ENCODE measurements at regions not wholly inside any gene's neighbourhood (a gene's known extent, or its start where the extent isn't known, plus 50 kb on each side); places are given as distances from the start of the nearest gene placed in this dataset.
A peak's percentile ranks its signal among the peaks of the same experiment; 100 is the strongest.

- Histone ChIP-seq H3K4me1 (ENCODE audit: insufficient read depth, low read length) (peaks cover 3% of the 10 kb centered on the region), H3K27ac (ENCODE audit: extremely low read length, insufficient read depth, low read length) (no peak overlapping the region), H3K27me3 (ENCODE audit: control insufficient read depth in 1 of 2, insufficient read depth in 2 of 2, low read length in 2 of 2) (0 out of 5 replicates have a peak, but pooled peaks cover 0 to 3% of the 10 kb centered on the region in 2 experiments), H3K9me3 (ENCODE audit: low read length) (no peaks in the 10 kb centered on the region), H3K9ac (ENCODE audit: insufficient read depth, low read depth, low read length) (no peak overlapping the region), H3K4me2 (ENCODE audit: low read depth, low read length) (no peak overlapping the region), H3K4me3 (replicated peaks in 1 of 3; ENCODE audit: insufficient read depth in 1 of 3, low read depth in 2 of 3, low read length in 3 of 3) (no peak overlapping the region), H3K79me2 (ENCODE audit: insufficient read depth, low read length) (no peaks in the 10 kb centered on the region), H4K20me1 (ENCODE audit: insufficient read depth, low read length) (no peaks in the 10 kb centered on the region), H3K36me3 (replicated peaks in 1 of 2; ENCODE audit: control insufficient read depth in 1 of 2, insufficient read depth in 2 of 2, low read length in 2 of 2) (no peaks in the 10 kb centered on the region), H2AFZ (ENCODE audit: low read length) (no peak overlapping the region)
- intact Hi-C loops (cut with micrococcal nuclease; ENCODE audit: unreplicated experiment) (no loop called here), in situ Hi-C loops (cut with HindIII; ENCODE audit: extremely low pct_ligation_motif_present, low pct_unique_long_range_greater_than_20kb) (no loop called here)
- FAIRE-seq (no peak), DNase-seq (ENCODE audit: low spot score) (no peak), ATAC-seq (no peak)
- no peak for TF ChIP-seq CENPX (CRISPR knock-in tag; IDR thresholded peaks at IDR 0.05)
- TF ChIP-seq, protein P1, sequence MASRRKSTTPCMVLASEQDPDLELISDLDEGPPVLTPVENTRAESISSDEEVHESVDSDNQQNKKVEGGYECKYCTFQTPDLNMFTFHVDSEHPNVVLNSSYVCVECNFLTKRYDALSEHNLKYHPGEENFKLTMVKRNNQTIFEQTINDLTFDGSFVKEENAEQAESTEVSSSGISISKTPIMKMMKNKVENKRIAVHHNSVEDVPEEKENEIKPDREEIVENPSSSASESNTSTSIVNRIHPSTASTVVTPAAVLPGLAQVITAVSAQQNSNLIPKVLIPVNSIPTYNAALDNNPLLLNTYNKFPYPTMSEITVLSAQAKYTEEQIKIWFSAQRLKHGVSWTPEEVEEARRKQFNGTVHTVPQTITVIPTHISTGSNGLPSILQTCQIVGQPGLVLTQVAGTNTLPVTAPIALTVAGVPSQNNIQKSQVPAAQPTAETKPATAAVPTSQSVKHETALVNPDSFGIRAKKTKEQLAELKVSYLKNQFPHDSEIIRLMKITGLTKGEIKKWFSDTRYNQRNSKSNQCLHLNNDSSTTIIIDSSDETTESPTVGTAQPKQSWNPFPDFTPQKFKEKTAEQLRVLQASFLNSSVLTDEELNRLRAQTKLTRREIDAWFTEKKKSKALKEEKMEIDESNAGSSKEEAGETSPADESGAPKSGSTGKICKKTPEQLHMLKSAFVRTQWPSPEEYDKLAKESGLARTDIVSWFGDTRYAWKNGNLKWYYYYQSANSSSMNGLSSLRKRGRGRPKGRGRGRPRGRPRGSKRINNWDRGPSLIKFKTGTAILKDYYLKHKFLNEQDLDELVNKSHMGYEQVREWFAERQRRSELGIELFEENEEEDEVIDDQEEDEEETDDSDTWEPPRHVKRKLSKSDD (CRISPR knock-in tag; IDR thresholded peaks at IDR 0.05; ENCODE audit: low read depth): no peak
- BruUV-seq (replicated peaks): no TSS peak
- POLR2A ChIA-PET: no interaction called here
- CTCF ChIA-PET (ENCODE audit: low intra/inter-chr PET ratio, low total read pairs): no interaction called here
- 58% methylated on average over 3 of the region's 3 CpGs for WGBS (ENCODE audit: low lambda C conversion rate)
These were observed 134.5 kb upstream of the MED13L start for GRCh38 chr12:116411977-116412376.

DNA sequence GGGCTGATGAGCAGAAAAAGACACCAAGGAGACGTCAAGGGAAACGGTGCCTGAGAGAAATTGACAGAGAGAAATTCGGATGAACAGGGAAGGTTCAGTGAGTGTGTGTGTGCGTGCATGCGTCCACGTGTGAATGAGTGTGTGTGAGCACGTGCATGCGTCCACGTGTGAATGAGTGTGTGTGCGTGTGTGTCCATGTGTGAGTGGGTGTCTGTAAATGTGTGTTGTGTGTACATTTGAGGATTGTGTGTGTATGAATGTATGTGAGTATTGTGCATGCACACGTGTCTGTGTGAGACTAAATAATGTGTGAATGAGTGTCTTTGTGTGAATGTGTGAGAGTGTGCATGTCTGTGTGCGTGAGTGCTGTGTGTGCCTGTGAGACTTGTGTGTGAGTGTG lies 137.4 kb upstream of the MED13L start:
- no peaks in the 10 kb centered on the region for H3K36me3 ChIP-seq (replicated peaks in 1 of 2; ENCODE audit: control insufficient read depth in 1 of 2, insufficient read depth in 2 of 2, low read length in 2 of 2)
- H3K9ac ChIP-seq (ENCODE audit: insufficient read depth, low read depth, low read length): no peak overlapping the region
- intact Hi-C loops (cut with micrococcal nuclease; ENCODE audit: unreplicated experiment): no loop called here
- ATAC-seq (no peak), FAIRE-seq (no peak), DNase-seq (ENCODE audit: low spot score) (no peak)
- H3K79me2 ChIP-seq (ENCODE audit: insufficient read depth, low read length): no peaks in the 10 kb centered on the region
- H3K4me2 ChIP-seq (ENCODE audit: low read depth, low read length): no peak overlapping the region
- no peak overlapping the region for H2AFZ ChIP-seq (ENCODE audit: low read length)
- peaks cover 0 to 3% of the 10 kb centered on the region in 2 experiments; a peak in 1 of 5 replicates for H3K27me3 ChIP-seq (ENCODE audit: control insufficient read depth in 1 of 2, insufficient read depth in 2 of 2, low read length in 2 of 2)
- 73% methylated on average over 12 of the region's 12 CpGs for WGBS (ENCODE audit: low lambda C conversion rate)
- no peaks in the 10 kb centered on the region for H4K20me1 ChIP-seq (ENCODE audit: insufficient read depth, low read length)
- POLR2A ChIA-PET: no interaction called here
- no peak overlapping the region for H3K4me3 ChIP-seq (replicated peaks in 1 of 3; ENCODE audit: insufficient read depth in 1 of 3, low read depth in 2 of 3, low read length in 3 of 3)
- no peak for TF ChIP-seq MIXL1 (CRISPR knock-in tag; IDR thresholded peaks at IDR 0.05)
- TF ChIP-seq ISL2 (CRISPR knock-in tag; IDR thresholded peaks at IDR 0.05): no peak
- peak; percentile 90 for TF ChIP-seq MNT (IDR thresholded peaks at IDR 0.05)
- CTCF ChIA-PET (ENCODE audit: low intra/inter-chr PET ratio, low total read pairs): no interaction called here
- H3K4me1 ChIP-seq (ENCODE audit: insufficient read depth, low read length): no peaks in the 10 kb centered on the region
- BruUV-seq (replicated peaks): no TSS peak
- in situ Hi-C loops (cut with HindIII; ENCODE audit: extremely low pct_ligation_motif_present, low pct_unique_long_range_greater_than_20kb): no loop called here
- no peak overlapping the region for H3K27ac ChIP-seq (ENCODE audit: extremely low read length, insufficient read depth, low read length)
- no peaks in the 10 kb centered on the region for H3K9me3 ChIP-seq (ENCODE audit: low read length)
